Body of pancreas (tissue), 4 donors: ENCODE measurements at regions not wholly inside any gene's neighbourhood (a gene's known extent, or its start where the extent isn't known, plus 50 kb on each side); places are given as distances from the start of the nearest gene placed in this dataset.

Experiments
- ATAC-seq: fragments of 150-250 bp; one replicate; pipeline ENCODE4 v1.9.1; 2016
- DNase-seq, 4 donors: peaks; one replicate each; pipeline ENCODE4 v3.0.0-alpha.2; 2019
- H3K27ac ChIP-seq, 4 donors: fragments of 200-600 bp; sonication (generic); 1 replicate in 3 of 4; 2 replicates in 1 of 4; pipeline versions ENCODE4 v1.5.1 to v1.6.1; 2016 to 2019; ENCODE audit warnings: mild to moderate bottlenecking in 1 of 4, mixed read lengths in 1 of 4, moderate library complexity in 1 of 4
- H3K27me3 ChIP-seq, 2 donors: fragments of 200-600 bp; sonication (generic); one replicate each; pipeline ENCODE4 v1.6.0; 2016; ENCODE audit warnings: mild to moderate bottlenecking in 1 of 2
- H3K36me3 ChIP-seq, 2 donors: fragments of 200-600 bp; sonication (generic); replicated peaks in 1 of 2; 2 replicates each; pipeline ENCODE4 v1.5.1; 2016; ENCODE audit warnings: low read depth in 2 of 2; ENCODE audit not compliant: insufficient read depth in 1 of 2
- H3K4me1 ChIP-seq: fragments of 200-600 bp; sonication (generic); one replicate; pipeline ENCODE4 v1.6.0; 2016
- H3K4me3 ChIP-seq, 2 donors: fragments of 200-600 bp; sonication (generic); 1 replicate in 1 of 2; 2 replicates in 1 of 2; pipeline ENCODE4 v1.5.1; 2016 to 2019
- H3K9me3 ChIP-seq, 3 donors: fragments of 200-600 bp; sonication (generic); 1 replicate in 2 of 3; 2 replicates in 1 of 3; pipeline ENCODE4 v1.5.1; 2016
- CTCF ChIP-seq, 7 experiments: fragments of 450-650 bp in 4 of 7; fragments of 200-600 bp in 3 of 7; sonication (generic) in 3 of 7; IDR thresholded peaks; one replicate each; pipeline ENCODE4 v1.5.1; 2016 to 2019; ENCODE audit warnings: antibody characterized with exemption in 7 of 7
- POLR2A ChIP-seq, 3 donors: fragments of 450-650 bp; IDR thresholded peaks; one replicate each; pipeline ENCODE4 v1.6.1; 2016; ENCODE audit warnings: antibody characterized with exemption in 3 of 3, mild to moderate bottlenecking in 2 of 3
- WGBS, 2 donors: methylation state at CpG; one replicate each; pipeline ENCODE4 v1.1.5; 2017; 5-methylcytosine and 5-hydroxymethylcytosine counted together
- intact Hi-C: fragments of 100-400 bp; cut with DNase I; formaldehyde crosslinking; loops from one replicate; pipeline ENCODE4 v1.15.1; 2023

GRCh38 chrX:121581885-121582284 lies 534.5 kb downstream of the GLUD2 start:
- H3K27ac ChIP-seq, result no peak overlapping the region
- intact Hi-C loops, result no loop called here
- WGBS, 2 donors, result 37 to 46% methylated on average over 4 of the region's 4 CpGs
- TF ChIP-seq CTCF (IDR thresholded peaks at IDR 0.05), result no peak
- TF ChIP-seq POLR2A (IDR thresholded peaks at IDR 0.05), result no peak
- ATAC-seq (no peak), DNase-seq (no peak)
- no peaks in the 10 kb centered on the region for H3K27me3 ChIP-seq
- H3K4me3 ChIP-seq, result no peak overlapping the region
- no peaks in the 10 kb centered on the region for H3K4me1 ChIP-seq
- no peaks in the 10 kb centered on the region for H3K9me3 ChIP-seq
- no peaks in the 10 kb centered on the region for H3K36me3 ChIP-seq

DNA sequence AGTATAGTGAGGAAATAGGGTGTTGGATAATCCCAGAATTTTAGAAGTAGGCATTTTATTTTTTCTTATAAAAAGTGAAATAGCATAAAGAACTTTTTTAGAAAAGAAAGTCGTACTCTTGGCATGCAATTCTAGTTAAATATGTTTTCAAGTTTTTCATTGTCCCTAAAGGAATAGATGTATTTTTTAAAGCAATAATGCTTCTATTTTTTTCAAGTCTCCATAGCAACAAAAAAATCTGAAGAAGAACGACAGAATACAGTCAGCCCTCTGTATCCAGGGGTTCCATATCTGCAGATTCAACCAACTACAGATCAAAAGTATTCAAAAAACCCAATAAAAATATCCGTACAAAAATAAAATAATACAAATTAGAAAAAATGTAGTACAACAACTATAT lies 538.2 kb downstream of the GLUD2 start:
- intact Hi-C loops, result no loop called here
- WGBS, 2 donors, result 61 to 65% methylated on average over 3 of the region's 3 CpGs
- Histone ChIP-seq H3K36me3 (no peaks in the 10 kb centered on the region), H3K4me3 (no peak overlapping the region), H3K27ac (no peak overlapping the region), H3K27me3 (no peaks in the 10 kb centered on the region), H3K4me1 (no peaks in the 10 kb centered on the region), H3K9me3 (no peaks in the 10 kb centered on the region)
- TF ChIP-seq CTCF (IDR thresholded peaks at IDR 0.05) (no peak), POLR2A (IDR thresholded peaks at IDR 0.05) (no peak)
- ATAC-seq (no peak), DNase-seq (no peak)

DNA sequence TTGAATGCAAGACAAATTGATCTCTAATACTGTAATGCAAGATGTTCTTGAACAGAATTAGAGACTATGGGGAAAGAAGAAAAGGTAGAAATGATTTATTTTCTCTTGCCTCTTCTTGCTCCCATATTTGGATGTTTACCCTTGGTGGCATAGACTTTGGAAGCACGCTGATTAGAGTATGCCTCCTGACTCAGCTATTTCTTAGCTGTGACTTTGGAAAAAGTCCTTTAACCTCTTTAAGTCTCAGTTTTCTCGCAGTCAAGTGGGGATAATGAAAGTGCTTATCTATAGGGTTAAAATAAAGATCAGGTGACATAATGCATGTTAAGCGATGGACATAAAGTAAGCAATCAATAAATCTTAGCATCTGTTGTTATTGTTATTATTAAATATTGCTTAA lies 545.5 kb downstream of the GLUD2 start:
- 28 to 58% methylated on average over 3 of the region's 3 CpGs for WGBS, 2 donors
- H3K9me3 ChIP-seq, result no peaks in the 10 kb centered on the region
- no peaks in the 10 kb centered on the region for H3K36me3 ChIP-seq
- no peak overlapping the region for H3K4me3 ChIP-seq
- no peaks in the 10 kb centered on the region for H3K4me1 ChIP-seq
- DNase-seq (no peak), ATAC-seq (no peak)
- H3K27ac ChIP-seq, result no peak overlapping the region
- TF ChIP-seq CTCF (IDR thresholded peaks at IDR 0.05) (no peak), POLR2A (IDR thresholded peaks at IDR 0.05) (no peak)
- no peaks in the 10 kb centered on the region for H3K27me3 ChIP-seq
- intact Hi-C loops, result no loop called here

- no peak for DNase-seq
- H3K9me3 ChIP-seq, result no peaks in the 10 kb centered on the region
- 41 to 74% methylated on average over 2 of the region's 2 CpGs for WGBS, 2 donors
These were observed 550.9 kb downstream of the GLUD2 start for GRCh38 chrX:121598356-121598755.

More at GRCh38 chrX:121598356-121598755, 550.9 kb downstream of the GLUD2 start:
- intact Hi-C loops, result no loop called here
- Histone ChIP-seq H3K27ac (no peak overlapping the region), H3K27me3 (no peaks in the 10 kb centered on the region), H3K4me1 (no peaks in the 10 kb centered on the region), H3K36me3 (no peaks in the 10 kb centered on the region), H3K4me3 (no peak overlapping the region)
- ATAC-seq, result no peak
- TF ChIP-seq CTCF (IDR thresholded peaks at IDR 0.05) (no peak), POLR2A (IDR thresholded peaks at IDR 0.05) (no peak)
